Jurkat, Clone E6-1 (cell line): ENCODE measurements at regions not wholly inside any gene's neighbourhood (a gene's known extent, or its start where the extent isn't known, plus 50 kb on each side); places are given as distances from the start of the nearest gene placed in this dataset.
"Not testable (repeated sequence)": the region's sequence is repeated elsewhere in the genome, so short reads cannot be mapped to it uniquely, and the experiment has no call there.

Source experiments
- DNase-seq: peaks from one replicate; pipeline ENCODE4 v3.0.0-alpha.2; 2011; ENCODE audit warnings: low read depth, low spot score
- H3K4me3 ChIP-seq: 2 replicates; pipeline ENCODE4 v1.5.1; 2011; ENCODE audit warnings: mild to moderate bottlenecking, low read length, control low read depth, moderate library complexity

GRCh38 chr7:149685455-149685854 is 87.9 kb downstream of the ZNF467 start:
- DNase-seq = no peak
- no peak overlapping the region for H3K4me3 ChIP-seq

GRCh38 chr7:149683898-149684297 is 89.5 kb downstream of the ZNF467 start:
- no peak overlapping the region for H3K4me3 ChIP-seq
- DNase-seq = no peak

GRCh38 chr7:149683181-149683580 is 90.2 kb downstream of the ZNF467 start:
- no peak for DNase-seq
- H3K4me3 ChIP-seq = no peak overlapping the region

GRCh38 chr7:149682038-149682437 is 91.3 kb downstream of the ZNF467 start:
- no peak overlapping the region for H3K4me3 ChIP-seq
- DNase-seq = no peak

- no peak for DNase-seq
Measured at GRCh38 chr7:149681274-149681673, 92.1 kb downstream of the ZNF467 start.

GRCh38 chr7:149680331-149681025 is 92.9 kb downstream of the ZNF467 start:
- DNase-seq = no peak

More at GRCh38 chr7:149681274-149681673, 92.1 kb downstream of the ZNF467 start:
- no peak overlapping the region for H3K4me3 ChIP-seq

GRCh38 chr7:149674728-149675385 is 98.5 kb downstream of the ZNF467 start:
- not testable (repeated sequence) for DNase-seq, H3K4me3 ChIP-seq

More at GRCh38 chr7:149680331-149681025, 92.9 kb downstream of the ZNF467 start:
- H3K4me3 ChIP-seq = no peak overlapping the region

- DNase-seq = no peak
- no peak overlapping the region for H3K4me3 ChIP-seq
Measured at GRCh38 chr7:149673006-149673405, 100.4 kb downstream of the ZNF467 start.

GRCh38 chr7:149670288-149670687 is 103.1 kb downstream of the ZNF467 start:
- no peak overlapping the region for H3K4me3 ChIP-seq
- no peak for DNase-seq

GRCh38 chr7:149669121-149669818 is 104.1 kb downstream of the ZNF467 start:
- peak; percentile 36 for DNase-seq
- H3K4me3 ChIP-seq = no peak overlapping the region

- no peak for DNase-seq
Measured at GRCh38 chr7:149666360-149666945, 106.9 kb downstream of the ZNF467 start.

GRCh38 chr7:149665618-149666017 is 107.8 kb downstream of the ZNF467 start:
- H3K4me3 ChIP-seq, DNase-seq: not testable (repeated sequence)

More at GRCh38 chr7:149666360-149666945, 106.9 kb downstream of the ZNF467 start:
- no peak overlapping the region for H3K4me3 ChIP-seq

GRCh38 chr7:149664666-149665065 is 108.7 kb downstream of the ZNF467 start:
- no peak for DNase-seq
- H3K4me3 ChIP-seq = no peak overlapping the region

- H3K4me3 ChIP-seq = no peak overlapping the region
- DNase-seq = no peak
Measured at GRCh38 chr7:149664176-149664575, 109.2 kb downstream of the ZNF467 start.

- peak; percentile 67 for DNase-seq
- H3K4me3 ChIP-seq = no peak overlapping the region
Measured at GRCh38 chr7:149662591-149663095, 110.7 kb downstream of the ZNF467 start.

- no peak for DNase-seq
- no peak overlapping the region for H3K4me3 ChIP-seq
Measured at GRCh38 chr7:149655784-149656183, 117.6 kb downstream of the ZNF467 start.

- DNase-seq = no peak
- H3K4me3 ChIP-seq = no peak overlapping the region
Measured at GRCh38 chr7:149654588-149654987, 118.8 kb downstream of the ZNF467 start.

- not testable (repeated sequence) for H3K4me3 ChIP-seq, DNase-seq
Measured at GRCh38 chr7:149650190-149650589, 123.2 kb downstream of the ZNF467 start.

GRCh38 chr7:149644754-149645153 is 128.6 kb downstream of the ZNF467 start:
- DNase-seq = no peak
- H3K4me3 ChIP-seq = no peak overlapping the region
